Osteocyte (in vitro differentiated cells): ENCODE measurements at regions not wholly inside any gene's neighbourhood (a gene's known extent, or its start where the extent isn't known, plus 50 kb on each side); places are given as distances from the start of the nearest gene placed in this dataset.
"Not testable (repeated sequence)": the region's sequence is repeated elsewhere in the genome, so short reads cannot be mapped to it uniquely, and the experiment has no call there.

Source experiments
- DNase-seq: peaks from one replicate; pipeline ENCODE4 v3.0.0; 2021; ENCODE audit warnings: mixed read lengths; ENCODE audit not compliant: unreplicated experiment; ENCODE audit errors: extremely low spot score
- H3K27ac Mint-ChIP-seq: one replicate; pipeline ENCODE4 v1.8.0; 2021; ENCODE audit warnings: mild to moderate bottlenecking, mixed read lengths; ENCODE audit not compliant: unreplicated experiment
- H3K27me3 Mint-ChIP-seq: one replicate; pipeline ENCODE4 v1.8.0; 2021; ENCODE audit warnings: mixed read lengths; ENCODE audit not compliant: unreplicated experiment
- H3K36me3 Mint-ChIP-seq: one replicate; pipeline ENCODE4 v1.8.0; 2021; ENCODE audit warnings: mixed read lengths; ENCODE audit not compliant: unreplicated experiment
- H3K4me1 Mint-ChIP-seq: one replicate; pipeline ENCODE4 v1.8.0; 2021; ENCODE audit warnings: mixed read lengths; ENCODE audit not compliant: unreplicated experiment
- H3K4me3 Mint-ChIP-seq: one replicate; pipeline ENCODE4 v1.8.0; 2021; ENCODE audit warnings: mild to moderate bottlenecking, moderate library complexity, mixed read lengths; ENCODE audit not compliant: unreplicated experiment
- H3K9me3 Mint-ChIP-seq: one replicate; pipeline ENCODE4 v1.8.0; 2021; ENCODE audit warnings: mixed read lengths; ENCODE audit not compliant: unreplicated experiment
- TF ChIP-seq, protein P1 (sequence below): fragments of 200-600 bp; sonication (generic); IDR thresholded peaks from 2 replicates; pipeline ENCODE4 v1.5.0; 2021; ENCODE audit warnings: antibody characterized with exemption, mild to moderate bottlenecking, moderate library complexity

GRCh38 chr5:168096525-168096924 lies 194.9 kb upstream of the WWC1 start:
- H3K36me3 Mint-ChIP-seq = no peaks in the 10 kb centered on the region
- TF ChIP-seq, protein P1, sequence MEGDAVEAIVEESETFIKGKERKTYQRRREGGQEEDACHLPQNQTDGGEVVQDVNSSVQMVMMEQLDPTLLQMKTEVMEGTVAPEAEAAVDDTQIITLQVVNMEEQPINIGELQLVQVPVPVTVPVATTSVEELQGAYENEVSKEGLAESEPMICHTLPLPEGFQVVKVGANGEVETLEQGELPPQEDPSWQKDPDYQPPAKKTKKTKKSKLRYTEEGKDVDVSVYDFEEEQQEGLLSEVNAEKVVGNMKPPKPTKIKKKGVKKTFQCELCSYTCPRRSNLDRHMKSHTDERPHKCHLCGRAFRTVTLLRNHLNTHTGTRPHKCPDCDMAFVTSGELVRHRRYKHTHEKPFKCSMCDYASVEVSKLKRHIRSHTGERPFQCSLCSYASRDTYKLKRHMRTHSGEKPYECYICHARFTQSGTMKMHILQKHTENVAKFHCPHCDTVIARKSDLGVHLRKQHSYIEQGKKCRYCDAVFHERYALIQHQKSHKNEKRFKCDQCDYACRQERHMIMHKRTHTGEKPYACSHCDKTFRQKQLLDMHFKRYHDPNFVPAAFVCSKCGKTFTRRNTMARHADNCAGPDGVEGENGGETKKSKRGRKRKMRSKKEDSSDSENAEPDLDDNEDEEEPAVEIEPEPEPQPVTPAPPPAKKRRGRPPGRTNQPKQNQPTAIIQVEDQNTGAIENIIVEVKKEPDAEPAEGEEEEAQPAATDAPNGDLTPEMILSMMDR = no peak
- peaks cover 14% of the 10 kb centered on the region for H3K4me1 Mint-ChIP-seq
- H3K27ac Mint-ChIP-seq = no peak overlapping the region
- no peak overlapping the region for H3K4me3 Mint-ChIP-seq
- H3K9me3 Mint-ChIP-seq = no peaks in the 10 kb centered on the region
- no peak for DNase-seq
- no peaks in the 10 kb centered on the region for H3K27me3 Mint-ChIP-seq

DNA sequence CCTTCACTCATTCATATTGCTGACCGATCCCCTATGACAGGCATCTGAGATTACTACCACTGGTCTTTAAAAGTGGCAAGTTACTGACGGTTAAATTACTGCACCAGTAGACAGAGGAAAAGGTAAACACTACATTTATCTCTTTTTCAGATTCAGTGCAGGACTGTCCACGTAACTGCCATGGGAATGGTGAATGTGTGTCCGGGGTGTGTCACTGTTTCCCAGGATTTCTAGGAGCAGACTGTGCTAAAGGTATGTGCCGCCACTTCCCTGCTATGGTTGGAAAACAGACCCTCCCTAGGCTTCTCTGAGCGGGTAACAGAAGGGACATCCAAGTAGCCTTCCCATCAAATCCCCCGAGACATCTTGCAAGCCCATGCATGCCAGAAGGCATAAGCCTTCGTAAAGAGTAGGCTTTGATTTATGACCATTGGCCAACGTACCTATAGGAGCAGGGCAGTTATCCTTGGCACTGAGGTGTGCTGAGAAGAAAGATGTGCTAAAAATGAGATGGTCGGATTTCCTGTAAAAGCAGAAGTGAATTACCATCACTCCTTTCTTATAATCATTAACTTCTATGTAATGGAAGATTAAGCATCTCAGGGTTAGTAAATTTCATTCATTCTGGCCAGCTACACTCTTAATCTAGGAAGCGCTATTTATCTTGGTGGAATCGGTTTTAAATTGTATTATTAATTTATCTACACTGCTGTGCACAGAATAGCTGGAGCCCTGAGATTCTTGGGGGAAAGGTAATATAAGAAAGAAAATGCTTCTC lies 193.4 kb upstream of the WWC1 start:
- no peaks in the 10 kb centered on the region for H3K27me3 Mint-ChIP-seq
- H3K36me3 Mint-ChIP-seq = no peaks in the 10 kb centered on the region
- H3K9me3 Mint-ChIP-seq = no peaks in the 10 kb centered on the region
- no peak overlapping the region for H3K27ac Mint-ChIP-seq
- no peak overlapping the region for H3K4me3 Mint-ChIP-seq
- peaks cover 9% of the 10 kb centered on the region for H3K4me1 Mint-ChIP-seq
- TF ChIP-seq, protein P1 = no peak
- DNase-seq = no peak

DNA sequence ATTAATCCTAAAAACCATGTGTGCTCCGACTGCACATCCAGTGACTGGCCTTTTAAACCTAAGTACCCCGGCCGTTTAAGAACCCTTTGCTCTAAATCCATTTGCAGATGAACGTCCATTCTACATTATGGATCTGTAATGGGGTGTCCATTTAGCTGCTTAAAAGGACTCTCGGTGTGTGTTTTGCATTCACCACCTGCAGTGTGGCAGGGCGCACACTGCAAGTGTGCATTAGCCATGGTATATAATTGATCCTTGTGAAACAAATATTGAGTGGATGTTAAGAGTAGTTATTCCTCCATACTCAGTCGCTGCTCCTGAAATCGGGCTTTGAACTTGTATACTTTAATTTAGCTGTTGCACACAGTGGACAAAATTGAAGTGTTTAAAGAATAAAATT lies 190.1 kb upstream of the WWC1 start:
- Mint-ChIP-seq H3K4me3 (no peak overlapping the region), H3K36me3 (no peaks in the 10 kb centered on the region), H3K4me1 (peaks cover 12% of the 10 kb centered on the region), H3K27me3 (no peaks in the 10 kb centered on the region), H3K9me3 (no peaks in the 10 kb centered on the region), H3K27ac (no peak overlapping the region)
- TF ChIP-seq, protein P1 = no peak
- no peak for DNase-seq

- H3K27me3 Mint-ChIP-seq, H3K4me3 Mint-ChIP-seq: not testable (repeated sequence)
These were observed 188.4 kb upstream of the WWC1 start for GRCh38 chr5:168103018-168103417.

GRCh38 chr5:168104350-168104749 lies 187.1 kb upstream of the WWC1 start:
- no peak for DNase-seq
- Mint-ChIP-seq H3K27ac (no peak overlapping the region), H3K4me1 (peaks cover 14% of the 10 kb centered on the region), H3K36me3 (no peaks in the 10 kb centered on the region), H3K9me3 (no peaks in the 10 kb centered on the region), H3K27me3 (peaks cover 2% of the 10 kb centered on the region), H3K4me3 (no peak overlapping the region)
- TF ChIP-seq, protein P1 = no peak

More at GRCh38 chr5:168103018-168103417, 188.4 kb upstream of the WWC1 start:
- not testable (repeated sequence) for H3K27ac Mint-ChIP-seq, H3K9me3 Mint-ChIP-seq, H3K36me3 Mint-ChIP-seq, DNase-seq
- peaks cover 14% of the 10 kb centered on the region for H3K4me1 Mint-ChIP-seq
